GM19455 (cell line): ENCODE measurements at regions not wholly inside any gene's neighbourhood (a gene's known extent, or its start where the extent isn't known, plus 50 kb on each side); places are given as distances from the start of the nearest gene placed in this dataset.

ENCODE experiments used
- ATAC-seq: cut with Tn5 transposase; IDR thresholded peaks from one replicate; pipeline ENCODE4 v1.9.1; 2021; ENCODE audit not compliant: unreplicated experiment

- ATAC-seq: no peak
Measured at GRCh38 chr10:121168545-121169216, 317.5 kb downstream of the WDR11 start.

DNA sequence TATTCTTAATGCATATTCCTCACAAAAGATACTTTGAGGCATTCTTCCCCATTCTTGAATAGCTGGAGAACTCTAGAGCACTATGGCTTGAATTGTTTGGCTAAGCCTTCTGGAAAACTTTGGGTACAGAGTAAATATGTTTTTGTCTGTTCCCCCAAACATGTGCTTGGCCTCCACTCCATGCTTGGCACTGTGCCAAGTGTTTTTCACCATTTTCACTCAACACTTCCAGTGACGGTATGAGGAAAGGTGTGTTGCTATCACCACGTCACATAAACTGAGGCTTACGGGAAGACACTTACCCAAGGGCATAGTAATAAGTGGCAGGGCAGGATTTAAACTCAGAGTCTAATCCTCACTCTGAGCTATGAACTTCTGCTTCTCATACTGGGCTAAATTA lies 318.2 kb downstream of the WDR11 start:
- no peak for ATAC-seq

DNA sequence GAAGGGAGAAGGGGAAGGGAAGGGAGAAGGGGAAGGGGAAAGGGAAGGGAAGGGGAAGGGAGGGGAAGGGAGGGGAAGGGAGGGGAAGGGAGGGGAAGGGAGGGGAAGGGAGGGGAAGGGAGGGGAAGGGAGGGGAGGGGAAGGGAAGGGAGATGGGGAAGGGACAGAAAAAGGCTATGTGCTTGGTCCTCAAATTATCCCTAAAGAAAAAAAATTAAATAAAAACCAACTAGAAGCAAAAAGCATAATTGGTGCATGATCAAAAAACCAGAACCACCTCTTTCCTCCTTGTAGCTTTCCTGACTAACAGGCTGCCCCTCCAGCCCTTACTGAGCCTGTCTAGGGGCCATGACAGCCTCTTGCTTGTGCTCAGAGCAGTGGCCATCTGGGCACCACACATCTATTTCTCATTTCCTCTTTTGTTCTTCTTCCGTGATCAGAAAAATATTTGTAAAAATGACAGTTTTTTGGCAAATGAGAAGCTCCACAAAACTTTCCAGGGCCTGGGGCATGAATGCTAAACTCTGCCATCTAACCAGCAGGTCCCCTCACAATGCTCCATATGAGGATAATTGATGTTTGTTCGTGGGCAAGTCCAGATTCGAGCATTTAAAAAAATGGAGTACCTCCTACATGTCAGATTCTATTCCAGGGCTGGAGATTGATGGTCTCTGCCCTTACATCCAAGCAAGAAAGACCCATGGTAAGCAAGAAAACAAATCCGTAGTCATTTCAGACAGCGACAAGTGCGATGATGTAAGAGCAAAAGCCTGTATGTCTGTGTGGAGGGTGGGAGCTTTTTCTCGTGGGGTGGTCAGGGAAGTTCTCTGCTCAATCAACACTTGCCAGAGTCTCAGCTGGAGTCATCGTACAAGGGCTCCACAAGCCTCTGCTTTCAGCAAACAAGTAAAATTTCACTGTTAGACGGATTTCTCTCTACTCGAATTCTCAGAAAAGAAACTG lies 320.9 kb downstream of the WDR11 start:
- ATAC-seq: no peak

- ATAC-seq: no peak
Measured at GRCh38 chr10:121179006-121179405, 327.8 kb downstream of the WDR11 start.

- ATAC-seq: no peak
Measured at GRCh38 chr10:121182219-121182618, 331.1 kb downstream of the WDR11 start.

DNA sequence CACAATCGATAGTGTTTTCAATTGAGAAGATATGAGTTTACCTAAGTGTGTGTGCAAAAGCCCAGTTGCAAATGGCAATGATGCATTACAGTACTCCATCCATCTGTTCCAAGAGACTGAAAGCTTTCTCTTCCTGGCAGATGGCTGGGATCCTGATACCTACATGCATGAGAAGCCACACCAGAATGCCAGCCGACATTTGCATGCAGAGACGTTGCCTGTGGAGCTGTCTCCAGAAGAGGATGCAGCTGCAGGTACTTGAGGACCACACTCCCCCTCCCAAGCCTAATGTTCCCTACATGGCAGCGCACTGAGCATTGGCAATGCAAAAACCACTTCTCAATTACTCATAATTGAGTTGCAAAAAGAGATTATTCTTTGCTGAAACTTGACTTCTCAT lies 332.1 kb downstream of the WDR11 start:
- ATAC-seq: no peak

GRCh38 chr10:121183707-121184106 lies 332.5 kb downstream of the WDR11 start:
- no peak for ATAC-seq

GRCh38 chr10:121185816-121186455 lies 334.8 kb downstream of the WDR11 start:
- ATAC-seq: no peak

GRCh38 chr10:121187391-121187790 lies 336.2 kb downstream of the WDR11 start:
- no peak for ATAC-seq

DNA sequence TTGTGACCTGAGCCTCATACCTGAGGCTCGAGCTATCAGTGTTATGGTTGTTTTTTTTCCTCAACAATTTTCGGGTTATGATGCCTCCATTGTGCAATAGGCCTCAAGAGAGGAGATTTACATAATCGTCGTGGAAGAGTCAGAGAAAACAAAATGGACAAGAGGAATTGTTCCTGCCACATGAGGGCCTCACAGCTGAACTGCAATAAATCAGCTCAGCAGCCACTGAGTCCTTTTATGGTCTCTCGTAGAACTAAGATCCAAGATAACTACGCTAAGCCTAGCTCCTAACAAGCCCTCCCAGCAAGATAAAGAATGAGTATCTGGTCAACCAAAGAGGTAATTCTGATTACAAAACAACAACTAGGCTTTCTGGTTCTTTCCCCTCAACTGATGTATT lies 336.8 kb downstream of the WDR11 start:
- no peak for ATAC-seq

GRCh38 chr10:121189066-121189465 lies 337.9 kb downstream of the WDR11 start:
- ATAC-seq: no peak

DNA sequence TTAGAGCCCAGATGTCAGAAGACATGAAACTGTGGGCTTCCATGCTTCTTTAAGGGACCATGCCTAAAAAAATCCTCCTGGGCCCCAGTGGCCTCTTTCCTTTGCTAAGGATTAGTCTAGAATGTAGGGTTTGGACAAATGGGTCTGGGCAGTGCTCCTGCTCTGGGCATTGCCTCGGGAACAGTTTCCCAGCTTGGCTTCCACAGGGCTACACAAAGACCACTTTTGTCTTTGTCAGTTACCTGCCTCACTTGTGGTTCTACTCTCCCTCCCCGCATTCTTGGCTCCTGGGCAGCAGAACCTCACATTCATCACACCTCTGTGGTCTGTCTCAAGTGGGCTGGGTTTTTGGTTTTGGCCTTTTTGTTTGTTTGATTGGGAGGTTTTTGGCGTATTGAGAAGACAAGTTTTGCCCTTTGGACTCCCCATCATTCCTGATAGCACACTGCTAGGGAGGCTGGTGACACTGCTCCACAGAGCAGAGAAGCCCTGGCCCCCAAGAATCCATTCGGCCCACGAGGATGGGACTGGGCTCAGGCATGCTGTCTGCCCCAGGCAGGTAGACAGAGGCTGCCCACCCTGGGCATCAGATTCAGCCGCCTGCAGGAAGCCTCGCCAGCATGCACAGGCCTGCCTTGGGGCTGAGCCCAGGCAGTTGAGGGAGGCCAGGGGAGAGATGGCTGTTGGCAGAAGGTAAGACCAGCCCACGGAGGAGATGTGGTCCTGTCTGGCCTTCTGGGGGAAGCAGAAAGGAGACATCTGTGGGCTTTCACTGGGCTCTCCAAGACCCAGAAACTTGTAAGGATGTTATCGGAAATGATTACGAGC lies 343.7 kb downstream of the WDR11 start:
- ATAC-seq: no peak

DNA sequence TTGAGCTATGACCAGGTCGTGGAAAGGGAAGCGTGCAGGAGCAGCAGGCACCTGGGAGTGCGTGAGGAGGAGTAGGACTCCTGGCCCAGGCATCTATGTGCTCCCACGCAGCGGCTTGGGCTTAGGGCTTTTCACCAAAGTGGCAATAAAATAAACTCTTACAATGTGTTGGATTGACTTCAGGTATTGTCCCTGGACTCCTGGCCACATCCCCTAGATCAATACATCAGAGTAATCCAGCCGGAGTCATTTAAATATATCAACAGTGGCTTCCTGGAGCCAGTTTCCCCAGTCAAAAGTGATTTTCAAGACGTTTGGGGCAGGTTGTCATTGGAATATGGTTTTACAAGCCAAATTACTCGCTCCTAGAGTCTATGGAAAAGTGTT lies 344.4 kb downstream of the WDR11 start:
- ATAC-seq: no peak

GRCh38 chr10:121199081-121199480 lies 347.9 kb downstream of the WDR11 start:
- no peak for ATAC-seq

DNA sequence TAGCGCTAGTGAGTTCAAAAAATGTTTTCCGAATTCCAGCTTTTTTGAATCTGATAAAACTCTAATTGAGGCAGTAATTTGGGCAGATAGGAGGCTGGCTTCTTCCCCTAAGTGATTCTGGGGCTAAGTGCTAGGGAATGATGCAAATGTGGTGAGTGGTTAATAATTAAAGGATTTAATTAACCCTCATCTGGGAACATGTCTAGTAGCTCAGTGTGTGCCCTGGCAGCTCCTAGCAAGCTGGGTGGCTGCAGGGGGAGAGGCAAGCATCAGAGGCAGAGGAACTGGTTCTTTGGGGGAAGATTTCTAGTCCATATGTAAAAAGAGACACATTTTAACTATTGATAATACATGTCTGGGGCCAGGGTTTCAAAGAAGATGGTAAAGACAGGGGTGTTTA lies 354.5 kb downstream of the WDR11 start:
- no peak for ATAC-seq

GRCh38 chr10:121211446-121211845 lies 360.3 kb downstream of the WDR11 start:
- ATAC-seq: no peak

DNA sequence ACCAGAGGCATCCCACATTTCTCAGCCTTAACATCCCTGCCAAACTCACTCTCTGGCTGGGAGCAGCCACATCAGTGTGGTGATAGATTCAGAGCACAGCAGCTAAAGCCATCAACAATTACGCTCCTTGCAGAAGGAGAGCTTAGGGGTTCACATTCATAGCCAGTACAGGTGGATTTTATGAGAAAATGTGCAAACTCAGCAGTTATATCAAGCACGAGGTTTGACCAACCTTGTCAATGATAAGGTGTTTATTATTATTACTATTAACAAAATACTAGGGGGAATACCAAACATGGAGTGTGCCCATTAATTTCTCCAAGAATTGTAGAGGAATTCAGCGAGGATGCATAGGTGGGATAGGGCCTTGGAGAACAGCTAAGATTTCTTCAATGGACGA lies 362.3 kb downstream of the WDR11 start:
- ATAC-seq: no peak

DNA sequence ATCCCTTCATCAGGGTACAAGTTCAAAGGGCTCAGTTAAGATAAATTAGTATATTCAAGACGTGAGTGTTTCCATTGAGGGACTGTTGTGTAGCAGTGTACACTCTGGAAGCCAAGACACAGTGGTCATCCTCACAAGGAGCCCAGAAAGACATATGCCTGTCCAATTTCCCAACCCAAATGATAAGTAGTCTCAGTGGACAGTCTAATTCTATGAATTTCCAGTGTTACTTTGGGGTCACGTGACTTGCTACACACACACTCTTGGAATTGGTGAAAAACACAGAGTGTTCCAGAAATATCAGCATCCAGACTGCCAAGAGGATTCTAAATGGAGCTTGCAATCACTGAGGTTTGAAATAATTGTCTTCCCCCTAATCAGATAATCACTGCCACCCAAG lies 365.1 kb downstream of the WDR11 start:
- ATAC-seq: no peak

- no peak for ATAC-seq
Measured at GRCh38 chr10:121216721-121217181, 365.6 kb downstream of the WDR11 start.

- no peak for ATAC-seq
Measured at GRCh38 chr10:121217331-121217730, 366.2 kb downstream of the WDR11 start.

- no peak for ATAC-seq
Measured at GRCh38 chr10:121221072-121221471, 369.9 kb downstream of the WDR11 start.
